GM23248 (cell line): ENCODE measurements at regions not wholly inside any gene's neighbourhood (a gene's known extent, or its start where the extent isn't known, plus 50 kb on each side); places are given as distances from the start of the nearest gene placed in this dataset.

Experiments used
- DNase-seq: peaks from one replicate; pipeline ENCODE4 v3.0.0-alpha.2; 2015
- H2AFZ ChIP-seq: fragments of 200-600 bp; sonication (generic); 2 replicates; pipeline ENCODE4 v1.6.1; 2016; ENCODE audit warnings: antibody characterized with exemption
- H3F3A ChIP-seq: fragments of 200-600 bp; sonication (generic); 2 replicates; pipeline ENCODE4 v1.6.1; 2016; ENCODE audit warnings: mild to moderate bottlenecking, antibody characterized with exemption, mixed run types; ENCODE audit not compliant: insufficient read depth
- H3K27ac ChIP-seq: fragments of 200-600 bp; sonication (generic); 2 replicates; pipeline ENCODE4 v1.5.1; 2016; ENCODE audit warnings: mild to moderate bottlenecking
- H3K27me3 ChIP-seq: fragments of 200-600 bp; sonication (generic); replicated peaks from 2 replicates; pipeline ENCODE4 v1.6.1; 2016; ENCODE audit warnings: mild to moderate bottlenecking; ENCODE audit not compliant: insufficient read depth
- H3K36me3 ChIP-seq: fragments of 200-600 bp; sonication (generic); 2 replicates; pipeline ENCODE4 v1.6.1; 2016; ENCODE audit warnings: low read depth, mild to moderate bottlenecking
- H3K4me1 ChIP-seq: fragments of 200-600 bp; sonication (generic); 2 replicates; pipeline ENCODE4 v1.6.1; 2016; ENCODE audit warnings: mild to moderate bottlenecking; ENCODE audit not compliant: insufficient read depth
- H3K4me2 ChIP-seq: fragments of 200-600 bp; sonication (generic); one replicate; pipeline ENCODE4 v1.6.1; 2016; ENCODE audit warnings: mild to moderate bottlenecking; ENCODE audit not compliant: unreplicated experiment
- H3K4me3 ChIP-seq: fragments of 200-600 bp; sonication (generic); 2 replicates; pipeline ENCODE4 v1.5.1; 2016; ENCODE audit warnings: mild to moderate bottlenecking
- H3K79me2 ChIP-seq: fragments of 200-600 bp; sonication (generic); 2 replicates; pipeline ENCODE4 v1.6.1; 2016; ENCODE audit warnings: mild to moderate bottlenecking; ENCODE audit not compliant: insufficient read depth
- H3K9ac ChIP-seq: fragments of 200-600 bp; sonication (generic); 2 replicates; pipeline ENCODE4 v1.6.1; 2016; ENCODE audit warnings: mild to moderate bottlenecking
- H3K9me2 ChIP-seq: fragments of 200-600 bp; sonication (generic); 2 replicates; pipeline ENCODE4 v1.6.1; 2016; ENCODE audit warnings: mixed run types, mild to moderate bottlenecking, moderate library complexity; ENCODE audit not compliant: insufficient read depth
- H3K9me3 ChIP-seq: fragments of 200-600 bp; sonication (generic); one replicate; pipeline ENCODE4 v1.6.1; 2017; ENCODE audit warnings: low read depth
- H4K20me1 ChIP-seq: fragments of 200-600 bp; sonication (generic); 2 replicates; pipeline ENCODE4 v1.6.0; 2016; ENCODE audit not compliant: insufficient read depth
- EZH2 ChIP-seq: fragments of 200-600 bp; sonication (generic); IDR thresholded peaks from 2 replicates; pipeline ENCODE4 v1.6.1; 2018; ENCODE audit warnings: antibody characterized with exemption, mild to moderate bottlenecking; ENCODE audit not compliant: insufficient read depth, poor library complexity, severe bottlenecking
- EZH2phosphoT487 ChIP-seq: fragments of 200-600 bp; sonication (generic); IDR thresholded peaks from 2 replicates; pipeline ENCODE4 v1.6.1; 2018; ENCODE audit warnings: antibody characterized with exemption, moderate library complexity, mild to moderate bottlenecking, low read depth; ENCODE audit not compliant: insufficient read depth
- WGBS, 2 experiments: methylation state at CpG; one replicate each; pipeline ENCODE4 v1.1.6; 2015 to 2017; ENCODE audit warnings: low lambda C conversion rate in 2 of 2, low coverage in 1 of 2; ENCODE audit errors: missing lambda C conversion rate in 2 of 2; 5-methylcytosine and 5-hydroxymethylcytosine counted together
- in situ Hi-C: fragments of 300-500 bp; cut with MboI; formaldehyde crosslinking; loops from 2 replicates; pipeline ENCODE4 v1.15.0; 2020

DNA sequence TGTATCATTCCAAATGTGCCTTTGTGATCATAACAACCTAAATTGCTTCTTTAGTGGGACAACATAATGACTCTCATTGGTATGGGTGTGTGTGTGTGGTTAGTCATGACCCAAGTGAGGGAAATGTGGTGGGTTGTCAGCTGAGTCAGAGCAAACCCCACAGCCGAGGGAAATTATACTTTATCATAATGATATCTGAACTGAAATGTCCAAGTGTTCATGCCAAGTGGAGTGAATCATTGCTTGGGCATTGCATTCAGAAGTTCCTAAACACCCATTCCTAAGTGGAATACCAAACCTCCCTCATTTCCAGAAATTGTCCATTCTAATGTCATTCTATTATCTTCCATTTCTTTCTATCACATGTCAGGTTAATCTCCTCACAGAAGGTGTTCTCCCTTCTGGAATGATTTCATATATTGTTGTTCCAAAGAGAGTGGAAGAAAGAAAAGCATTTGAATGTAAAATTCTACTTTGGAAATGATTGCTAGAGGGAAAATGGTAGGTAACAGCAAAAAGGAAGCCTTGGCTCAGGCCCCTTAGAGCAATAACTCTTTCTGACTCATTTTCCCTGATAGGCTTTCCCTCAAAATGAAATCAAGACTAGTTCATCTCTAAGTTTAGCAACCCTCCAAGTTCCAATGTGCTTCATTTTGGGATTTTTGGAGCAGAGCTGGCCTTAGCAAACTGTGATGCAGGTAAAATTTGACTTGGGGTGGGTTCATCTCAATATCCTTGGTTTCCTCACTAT lies 230.7 kb upstream of the KCNIP4 start:
- in situ Hi-C loops = no loop called here
- 0 to 5% methylated on average over 1 of the region's 1 CpG for WGBS, 2 experiments

GRCh38 chr4:22174640-22175039 lies 226.1 kb upstream of the KCNIP4 start:
- Histone ChIP-seq H3K36me3 (no peaks in the 10 kb centered on the region), H3K9ac (no peak overlapping the region), H3K9me2 (no peaks in the 10 kb centered on the region), H2AFZ (no peak overlapping the region), H3K4me3 (no peak overlapping the region), H4K20me1 (no peaks in the 10 kb centered on the region), H3K4me1 (peaks cover 19% of the 10 kb centered on the region), H3K4me2 (no peak overlapping the region), H3K9me3 (no peaks in the 10 kb centered on the region), H3K27me3 (no peaks in the 10 kb centered on the region), H3K27ac (no peak overlapping the region), H3F3A (peaks cover 22% of the 10 kb centered on the region), H3K79me2 (no peaks in the 10 kb centered on the region)
- TF ChIP-seq EZH2phosphoT487 (no peak), EZH2 (no peak)
- WGBS, 2 experiments = 90 to 98% methylated on average over 1 of the region's 1 CpG
- in situ Hi-C loops = no loop called here
- no peak for DNase-seq

More for the DNA sequence above, 230.7 kb upstream of the KCNIP4 start:
- H3F3A ChIP-seq = peaks cover 31% of the 10 kb centered on the region
- H3K9me2 ChIP-seq = no peaks in the 10 kb centered on the region
- H4K20me1 ChIP-seq = no peaks in the 10 kb centered on the region
- H3K9ac ChIP-seq = no peak overlapping the region
- H3K4me1 ChIP-seq = peaks cover 20% of the 10 kb centered on the region
- H3K27me3 ChIP-seq = no peaks in the 10 kb centered on the region
- no peak overlapping the region for H2AFZ ChIP-seq
- peak overlapping the region; percentile 76 for H3K27ac ChIP-seq
- H3K4me2 ChIP-seq = peak overlapping the region; percentile 63
- DNase-seq = peak; percentile 89
- TF ChIP-seq EZH2phosphoT487 = 0 out of 2 replicates have a peak, but pooled peaks have one; percentile 62
- TF ChIP-seq EZH2 = no peak
- peak overlapping the region; percentile 30; the same call in 1 of the 2 replicates for H3K4me3 ChIP-seq
- H3K9me3 ChIP-seq = no peaks in the 10 kb centered on the region
- H3K79me2 ChIP-seq = no peaks in the 10 kb centered on the region
- H3K36me3 ChIP-seq = no peaks in the 10 kb centered on the region

- Histone ChIP-seq H3K9ac (no peak overlapping the region), H2AFZ (no peak overlapping the region), H3K4me3 (no peak overlapping the region), H3K79me2 (no peaks in the 10 kb centered on the region), H3K4me2 (no peak overlapping the region), H3K27ac (no peak overlapping the region), H4K20me1 (no peaks in the 10 kb centered on the region), H3K27me3 (no peaks in the 10 kb centered on the region), H3K36me3 (no peaks in the 10 kb centered on the region), H3K9me2 (no peaks in the 10 kb centered on the region), H3K4me1 (peaks cover 6% of the 10 kb centered on the region), H3K9me3 (no peaks in the 10 kb centered on the region), H3F3A (peaks cover 6% of the 10 kb centered on the region; the same call in 1 of the 2 replicates)
- 88% methylated on average over 1 of the region's 1 CpG for WGBS, 2 experiments
- TF ChIP-seq EZH2 (no peak), EZH2phosphoT487 (no peak)
- in situ Hi-C loops = no loop called here
- peak; percentile 78 for DNase-seq
Observed at GRCh38 chr4:22170353-22170752, 221.8 kb upstream of the KCNIP4 start.

- no peak overlapping the region for H2AFZ ChIP-seq
- in situ Hi-C loops = no loop called here
- H3K4me1 ChIP-seq = peaks cover 6% of the 10 kb centered on the region
- H3K9me3 ChIP-seq = no peaks in the 10 kb centered on the region
- H3F3A ChIP-seq = peaks cover 6% of the 10 kb centered on the region; the same call in 1 of the 2 replicates
- no peak overlapping the region for H3K4me3 ChIP-seq
- no peak overlapping the region for H3K27ac ChIP-seq
- H3K36me3 ChIP-seq = no peaks in the 10 kb centered on the region
- H3K27me3 ChIP-seq = no peaks in the 10 kb centered on the region
- TF ChIP-seq EZH2phosphoT487 = no peak
- no peak for TF ChIP-seq EZH2
- no peak overlapping the region for H3K4me2 ChIP-seq
- H4K20me1 ChIP-seq = no peaks in the 10 kb centered on the region
- WGBS, 2 experiments = 75 to 77% methylated on average over 4 of the region's 4 CpGs
- no peak for DNase-seq
- H3K79me2 ChIP-seq = no peaks in the 10 kb centered on the region
- no peaks in the 10 kb centered on the region for H3K9me2 ChIP-seq
- H3K9ac ChIP-seq = no peak overlapping the region
Observed at GRCh38 chr4:22167201-22167600, 218.6 kb upstream of the KCNIP4 start.
